SK-N-MC (cell line): ENCODE measurements at regions not wholly inside any gene's neighbourhood (a gene's known extent, or its start where the extent isn't known, plus 50 kb on each side); places are given as distances from the start of the nearest gene placed in this dataset.

Experiments used
- EZH2 ChIP-seq: fragments of 200-600 bp; sonication (generic); IDR thresholded peaks from one replicate; pipeline ENCODE4 v1.6.1; 2017; ENCODE audit warnings: antibody characterized with exemption
- POLR2AphosphoS5 ChIP-seq: IDR thresholded peaks from 2 replicates; pipeline ENCODE4 v1.6.1; 2012; ENCODE audit warnings: mild to moderate bottlenecking, low read depth, low read length, borderline replicate concordance

DNA sequence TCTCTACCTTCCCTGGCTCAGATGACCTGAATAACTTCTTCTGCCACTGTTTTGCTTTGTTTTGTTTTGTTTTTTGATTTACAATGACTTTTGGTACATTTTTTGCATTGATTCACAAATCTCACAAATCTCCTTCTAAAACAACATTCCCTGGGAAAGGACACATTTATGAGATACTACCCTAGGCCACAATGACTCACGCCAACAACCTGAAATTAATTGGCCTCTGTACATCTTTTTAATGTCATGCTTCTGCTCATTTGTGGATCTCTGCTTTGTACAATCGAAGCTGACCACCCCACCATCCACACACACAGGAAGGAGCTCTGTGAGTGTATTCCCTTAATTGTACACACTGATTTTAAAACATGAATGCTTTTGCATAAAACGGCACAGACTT is 156.7 kb upstream of the PFKP start:
- no peak for TF ChIP-seq EZH2
- no peak for TF ChIP-seq POLR2AphosphoS5
